BJ (cell line): ENCODE measurements at regions not wholly inside any gene's neighbourhood (a gene's known extent, or its start where the extent isn't known, plus 50 kb on each side); places are given as distances from the start of the nearest gene placed in this dataset.

ENCODE experiments used
- CTCF ChIA-PET: fragments of 350-600 bp; formaldehyde crosslinking; extraction: SDS; loops from one replicate; lab custom pipeline; 2021; ENCODE audit warnings: antibody characterized with exemption, inconsistent platforms; lab: Yijun Ruan, JAX
- POLR2A ChIA-PET: fragments of 300-600 bp; sonication (Branson Sonifier 250); formaldehyde crosslinking; extraction: SDS; loops from one replicate; lab custom pipeline; 2021; ENCODE audit warnings: antibody characterized with exemption; lab: Charles Lee
- DNase-seq: peaks from one replicate; pipeline ENCODE4 v3.0.0-alpha.2; 2011; ENCODE audit warnings: low read depth
- H3K27me3 ChIP-seq: 2 replicates; pipeline ENCODE4 v1.6.0; 2011; ENCODE audit warnings: low read length; ENCODE audit not compliant: control insufficient read depth, insufficient read depth
- H3K36me3 ChIP-seq: 2 replicates; pipeline ENCODE4 v1.5.1; 2011; ENCODE audit warnings: low read length; ENCODE audit not compliant: control insufficient read depth, insufficient read depth
- H3K4me3 ChIP-seq: 2 replicates; pipeline ENCODE4 v1.5.1; 2011; ENCODE audit warnings: low read depth, mild to moderate bottlenecking, control low read depth, low read length
- TF ChIP-seq, protein P1 (sequence below): IDR thresholded peaks from 2 replicates; pipeline ENCODE4 v1.5.1; 2011; ENCODE audit warnings: low read depth, mild to moderate bottlenecking, control low read depth, inconsistent platforms, low read length, moderate library complexity; ENCODE audit not compliant: insufficient read depth

DNA sequence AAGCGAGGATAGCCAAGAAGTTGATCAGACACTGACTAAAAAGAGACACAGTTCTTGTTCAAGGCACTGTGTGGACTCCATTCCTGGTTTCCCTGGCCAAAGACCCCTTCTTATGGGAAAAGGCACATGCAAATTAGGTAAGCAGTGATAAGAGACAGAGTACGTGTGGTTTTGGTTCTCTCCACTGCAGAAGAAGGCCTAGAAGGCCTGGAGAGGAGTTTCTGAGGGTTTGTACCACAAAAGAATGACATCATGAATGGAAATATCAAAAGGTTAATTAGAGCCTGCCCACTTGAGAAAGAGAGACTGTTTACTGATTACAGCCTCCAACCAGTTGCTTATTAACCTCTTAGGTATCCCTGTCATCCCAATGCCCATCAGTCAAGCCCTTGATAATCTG is 137.5 kb downstream of the ZNF365 start:
- DNase-seq, result no peak
- H3K4me3 ChIP-seq, result no peak overlapping the region
- TF ChIP-seq, protein P1, sequence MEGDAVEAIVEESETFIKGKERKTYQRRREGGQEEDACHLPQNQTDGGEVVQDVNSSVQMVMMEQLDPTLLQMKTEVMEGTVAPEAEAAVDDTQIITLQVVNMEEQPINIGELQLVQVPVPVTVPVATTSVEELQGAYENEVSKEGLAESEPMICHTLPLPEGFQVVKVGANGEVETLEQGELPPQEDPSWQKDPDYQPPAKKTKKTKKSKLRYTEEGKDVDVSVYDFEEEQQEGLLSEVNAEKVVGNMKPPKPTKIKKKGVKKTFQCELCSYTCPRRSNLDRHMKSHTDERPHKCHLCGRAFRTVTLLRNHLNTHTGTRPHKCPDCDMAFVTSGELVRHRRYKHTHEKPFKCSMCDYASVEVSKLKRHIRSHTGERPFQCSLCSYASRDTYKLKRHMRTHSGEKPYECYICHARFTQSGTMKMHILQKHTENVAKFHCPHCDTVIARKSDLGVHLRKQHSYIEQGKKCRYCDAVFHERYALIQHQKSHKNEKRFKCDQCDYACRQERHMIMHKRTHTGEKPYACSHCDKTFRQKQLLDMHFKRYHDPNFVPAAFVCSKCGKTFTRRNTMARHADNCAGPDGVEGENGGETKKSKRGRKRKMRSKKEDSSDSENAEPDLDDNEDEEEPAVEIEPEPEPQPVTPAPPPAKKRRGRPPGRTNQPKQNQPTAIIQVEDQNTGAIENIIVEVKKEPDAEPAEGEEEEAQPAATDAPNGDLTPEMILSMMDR, result no peak
- ChIA-PET POLR2A (no interaction called here), CTCF (no interaction called here)
- H3K27me3 ChIP-seq, result no peaks in the 10 kb centered on the region
- H3K36me3 ChIP-seq, result no peaks in the 10 kb centered on the region

DNA sequence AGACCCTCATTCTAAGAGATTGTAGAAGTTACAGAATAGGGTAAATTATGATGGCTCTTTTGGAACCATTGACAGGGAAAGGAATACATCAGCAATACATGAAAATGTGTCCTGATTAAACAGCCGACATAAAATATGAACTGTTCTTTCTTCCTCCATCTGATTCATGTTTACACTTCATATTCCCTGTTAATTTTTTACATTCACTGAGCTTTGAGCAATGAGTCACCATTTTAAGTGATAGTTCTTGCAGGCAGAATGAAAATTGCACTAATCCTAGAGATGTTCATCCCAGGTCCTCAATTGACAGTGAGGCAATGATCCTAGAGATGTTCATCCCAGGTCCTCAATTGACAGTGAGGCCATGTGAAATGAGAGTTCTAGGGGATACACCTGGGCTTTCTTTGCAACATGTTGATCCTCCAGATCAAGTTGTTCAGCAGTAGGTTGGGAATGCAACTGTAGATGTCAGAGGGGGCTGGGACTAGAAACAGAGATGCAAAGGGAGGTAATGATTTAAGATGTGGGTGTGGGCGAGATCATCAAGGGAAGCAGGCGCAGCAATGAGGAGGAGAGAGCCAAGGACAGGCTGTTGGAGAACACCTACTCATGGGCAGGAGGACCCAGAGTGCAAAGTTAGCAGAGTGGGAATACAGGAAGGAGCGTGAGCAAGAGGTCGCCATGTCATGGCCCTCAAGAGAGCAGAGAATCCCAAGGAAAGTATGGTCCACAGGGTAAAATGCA is 138.7 kb downstream of the ZNF365 start:
- CTCF ChIA-PET, result interaction anchor here (0.6 to 1.5 kb wide), 3 partner anchors 9 to 72 kb away, joined by 3 to 5 read pairs (median 3); no protein-coding TSS in a partner anchor

DNA sequence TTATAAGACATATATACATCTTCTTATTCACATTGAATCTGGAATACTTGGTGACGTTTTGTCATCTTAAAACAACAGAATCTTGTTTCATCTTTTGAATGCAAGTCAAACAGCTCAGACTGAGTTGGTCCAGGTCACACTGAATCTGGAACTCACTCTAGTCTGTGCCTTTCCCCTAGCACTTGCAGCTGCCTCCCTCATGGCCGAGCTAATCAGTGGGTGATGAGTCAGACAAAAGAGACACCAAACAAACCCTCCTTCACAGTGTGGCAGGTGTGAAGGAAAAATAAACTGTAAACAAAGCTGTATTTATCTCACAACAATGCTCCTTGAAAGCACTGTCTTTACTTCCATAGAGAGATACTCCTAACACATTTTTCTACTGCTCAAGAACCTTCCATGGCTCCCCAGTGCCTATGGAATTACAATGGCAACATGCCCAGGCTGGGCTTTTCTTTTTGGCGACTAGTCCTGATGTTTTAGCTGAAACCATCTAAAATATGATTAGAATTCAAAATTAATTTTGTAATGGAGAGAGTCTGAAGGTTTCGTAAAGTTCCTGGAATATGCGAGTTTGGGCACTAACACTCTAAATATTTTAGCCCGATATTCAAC is 140.0 kb downstream of the ZNF365 start:
- TF ChIP-seq, protein P1, result no peak
- POLR2A ChIA-PET, result no interaction called here

More for the DNA sequence above, 138.7 kb downstream of the ZNF365 start:
- POLR2A ChIA-PET, result no interaction called here
- no peaks in the 10 kb centered on the region for H3K36me3 ChIP-seq
- no peak overlapping the region for H3K4me3 ChIP-seq
- TF ChIP-seq, protein P1, result no peak
- no peaks in the 10 kb centered on the region for H3K27me3 ChIP-seq
- DNase-seq, result no peak

DNA sequence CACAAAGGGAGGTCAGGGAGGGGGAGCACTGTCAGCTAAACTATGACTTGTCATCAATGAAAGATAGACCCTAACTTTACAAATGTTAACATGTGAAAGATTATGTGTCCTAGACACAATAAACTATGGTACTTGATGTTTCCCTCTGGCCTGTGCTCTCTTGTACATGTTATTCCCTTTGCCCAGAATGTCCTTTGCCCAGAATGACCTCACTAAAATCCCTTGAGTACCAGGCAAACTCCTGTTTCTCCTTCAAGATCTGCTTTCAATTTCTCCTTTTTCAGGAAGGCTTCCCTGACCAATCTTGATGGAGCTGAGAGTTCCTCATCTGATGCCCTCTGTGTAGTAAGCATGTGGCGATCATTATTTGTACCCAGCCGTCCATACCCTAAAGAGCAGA is 143.1 kb downstream of the ZNF365 start:
- TF ChIP-seq, protein P1, result no peak
- no peak for DNase-seq
- ChIA-PET CTCF (no interaction called here), POLR2A (no interaction called here)
- Histone ChIP-seq H3K27me3 (no peaks in the 10 kb centered on the region), H3K4me3 (no peak overlapping the region), H3K36me3 (no peaks in the 10 kb centered on the region)

More for the DNA sequence above, 140.0 kb downstream of the ZNF365 start:
- Histone ChIP-seq H3K36me3 (no peaks in the 10 kb centered on the region), H3K4me3 (no peak overlapping the region), H3K27me3 (no peaks in the 10 kb centered on the region)
- CTCF ChIA-PET, result interaction anchor here (0.9 to 1.7 kb wide), 4 partner anchors 11 to 31 kb away, joined by 3 to 5 read pairs (median 3); no protein-coding TSS in a partner anchor
- DNase-seq, result no peak
